Panc1 (cell line): ENCODE measurements at regions not wholly inside any gene's neighbourhood (a gene's known extent, or its start where the extent isn't known, plus 50 kb on each side); places are given as distances from the start of the nearest gene placed in this dataset.

Experiments
- ATAC-seq: fragments of 200-7000 bp; cut with Tn5 transposase; 2 replicates; pipeline ENCODE4 v1.9.1; 2020; ENCODE audit warnings: mild to moderate bottlenecking, moderate library complexity
- BruUV-seq: library from RNA; stranded (reverse); fragments of 400-500 nt; replicated peaks from 2 replicates; lab custom pipeline; 2021; lab: Mats Ljungman, UMichigan
- CTCF ChIA-PET: fragments of 300-600 bp; sonication (Branson Sonifier 250); formaldehyde crosslinking; loops from one replicate; lab custom pipeline; 2022; ENCODE audit warnings: antibody characterized with exemption; lab: Charles Lee
- POLR2A ChIA-PET: fragments of 300-600 bp; sonication (Branson Sonifier 250); formaldehyde crosslinking; loops from one replicate; lab custom pipeline; 2022; ENCODE audit warnings: antibody characterized with exemption; lab: Charles Lee
- DNase-seq: peaks from one replicate; pipeline ENCODE4 v3.0.0-alpha.2; 2010; ENCODE audit warnings: low read depth, low spot score
- H3K27ac ChIP-seq: 2 replicates; pipeline ENCODE4 v1.5.1; 2011; ENCODE audit warnings: mild to moderate bottlenecking, low read length, inconsistent platforms
- H3K27me3 ChIP-seq: fragments of 200-500 bp; sonication (Bioruptor generic); 2 replicates; pipeline ENCODE4 v1.6.0; 2014; ENCODE audit warnings: low read length, inconsistent platforms; ENCODE audit not compliant: control insufficient read depth, insufficient read depth
- H3K36me3 ChIP-seq: fragments of 200-500 bp; sonication (Bioruptor generic); 2 replicates; pipeline ENCODE4 v1.5.1; 2014; ENCODE audit warnings: inconsistent platforms, mild to moderate bottlenecking, low read length, moderate library complexity; ENCODE audit not compliant: control insufficient read depth, insufficient read depth
- H3K4me1 ChIP-seq: 2 replicates; pipeline ENCODE4 v1.5.1; 2011; ENCODE audit warnings: inconsistent platforms, mild to moderate bottlenecking, low read length, moderate library complexity; ENCODE audit not compliant: control insufficient read depth, insufficient read depth
- H3K4me3 ChIP-seq, 2 experiments: 2 replicates each; pipeline ENCODE4 v1.5.1; 2011 to 2012; ENCODE audit warnings: low read depth in 2 of 2, low read length in 2 of 2, mild to moderate bottlenecking in 2 of 2, inconsistent platforms in 1 of 2, moderate library complexity in 1 of 2
- H3K9me3 ChIP-seq: fragments of 200-500 bp; sonication (Bioruptor generic); 2 replicates; pipeline ENCODE4 v1.5.1; 2014; ENCODE audit warnings: low read depth, mild to moderate bottlenecking, inconsistent platforms, low read length, moderate library complexity; ENCODE audit not compliant: control insufficient read depth, insufficient read depth
- CTCF ChIP-seq: fragments of 450-650 bp; IDR thresholded peaks from 2 replicates; pipeline ENCODE4 v1.5.1; 2017; ENCODE audit warnings: mild to moderate bottlenecking
- POLR2AphosphoS5 ChIP-seq: IDR thresholded peaks from 2 replicates; pipeline ENCODE4 v1.6.1; 2012; ENCODE audit warnings: mild to moderate bottlenecking, low read depth, low read length, moderate library complexity
- SIN3A ChIP-seq: IDR thresholded peaks from 2 replicates; pipeline ENCODE4 v1.6.1; 2012; ENCODE audit warnings: low read depth, mild to moderate bottlenecking, low read length, moderate library complexity, borderline replicate concordance; ENCODE audit not compliant: insufficient read depth
- TCF7L2 ChIP-seq: IDR thresholded peaks from 2 replicates; pipeline ENCODE4 v1.6.1; 2011; ENCODE audit warnings: mild to moderate bottlenecking, low read depth, low read length, inconsistent platforms
- in situ Hi-C: cut with HindIII; loops from 2 replicates; pipeline ENCODE4 v1.10.0; 2016; ENCODE audit warnings: low sequenced_read_pairs, low pct_unique_long_range_greater_than_20kb
- intact Hi-C: fragments of 100-400 bp; cut with micrococcal nuclease; formaldehyde crosslinking; loops from one replicate; pipeline ENCODE4 v1.10.0; 2022; ENCODE audit not compliant: unreplicated experiment
- TF ChIP-seq, protein P1 (sequence below), 2 experiments: IDR thresholded peaks; 2 replicates each; pipeline ENCODE4 v1.6.1; 2011 to 2012; ENCODE audit warnings: low read depth in 2 of 2, control low read depth in 1 of 2, low read length in 1 of 2, mild to moderate bottlenecking in 1 of 2, moderate library complexity in 1 of 2; ENCODE audit not compliant: insufficient read depth in 1 of 2

- POLR2A ChIA-PET: no interaction called here
- H3K27me3 ChIP-seq: no peaks in the 10 kb centered on the region
- H3K4me1 ChIP-seq: no peaks in the 10 kb centered on the region
- CTCF ChIA-PET: interaction anchor here (0.6 kb wide), 1 partner anchor 299 kb away, joined by 3 read pairs; no protein-coding TSS in a partner anchor
- H3K4me3 ChIP-seq: no peak overlapping the region
- ATAC-seq (no peak), DNase-seq (no peak)
- no peak overlapping the region for H3K27ac ChIP-seq
- no peaks in the 10 kb centered on the region for H3K9me3 ChIP-seq
- TF ChIP-seq, protein P1, sequence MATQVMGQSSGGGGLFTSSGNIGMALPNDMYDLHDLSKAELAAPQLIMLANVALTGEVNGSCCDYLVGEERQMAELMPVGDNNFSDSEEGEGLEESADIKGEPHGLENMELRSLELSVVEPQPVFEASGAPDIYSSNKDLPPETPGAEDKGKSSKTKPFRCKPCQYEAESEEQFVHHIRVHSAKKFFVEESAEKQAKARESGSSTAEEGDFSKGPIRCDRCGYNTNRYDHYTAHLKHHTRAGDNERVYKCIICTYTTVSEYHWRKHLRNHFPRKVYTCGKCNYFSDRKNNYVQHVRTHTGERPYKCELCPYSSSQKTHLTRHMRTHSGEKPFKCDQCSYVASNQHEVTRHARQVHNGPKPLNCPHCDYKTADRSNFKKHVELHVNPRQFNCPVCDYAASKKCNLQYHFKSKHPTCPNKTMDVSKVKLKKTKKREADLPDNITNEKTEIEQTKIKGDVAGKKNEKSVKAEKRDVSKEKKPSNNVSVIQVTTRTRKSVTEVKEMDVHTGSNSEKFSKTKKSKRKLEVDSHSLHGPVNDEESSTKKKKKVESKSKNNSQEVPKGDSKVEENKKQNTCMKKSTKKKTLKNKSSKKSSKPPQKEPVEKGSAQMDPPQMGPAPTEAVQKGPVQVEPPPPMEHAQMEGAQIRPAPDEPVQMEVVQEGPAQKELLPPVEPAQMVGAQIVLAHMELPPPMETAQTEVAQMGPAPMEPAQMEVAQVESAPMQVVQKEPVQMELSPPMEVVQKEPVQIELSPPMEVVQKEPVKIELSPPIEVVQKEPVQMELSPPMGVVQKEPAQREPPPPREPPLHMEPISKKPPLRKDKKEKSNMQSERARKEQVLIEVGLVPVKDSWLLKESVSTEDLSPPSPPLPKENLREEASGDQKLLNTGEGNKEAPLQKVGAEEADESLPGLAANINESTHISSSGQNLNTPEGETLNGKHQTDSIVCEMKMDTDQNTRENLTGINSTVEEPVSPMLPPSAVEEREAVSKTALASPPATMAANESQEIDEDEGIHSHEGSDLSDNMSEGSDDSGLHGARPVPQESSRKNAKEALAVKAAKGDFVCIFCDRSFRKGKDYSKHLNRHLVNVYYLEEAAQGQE (IDR thresholded peaks at IDR 0.05; ENCODE audit: insufficient read depth in 1 of 2, low read depth in 2 of 2, low read length in 1 of 2): no peak
- TF ChIP-seq SIN3A (no peak), TCF7L2 (no peak), POLR2AphosphoS5 (no peak), CTCF (no peak)
- in situ Hi-C loops: no loop called here
- no peaks in the 10 kb centered on the region for H3K36me3 ChIP-seq
- no TSS peak for BruUV-seq
- intact Hi-C loops: no loop called here
Observed at GRCh38 chr2:8393506-8393905, 288.4 kb upstream of the ID2 start.

GRCh38 chr2:8394131-8394530 is 287.7 kb upstream of the ID2 start:
- ChIA-PET CTCF (no interaction called here), POLR2A (no interaction called here)
- Histone ChIP-seq H3K4me3 (no peak overlapping the region), H3K36me3 (no peaks in the 10 kb centered on the region), H3K4me1 (no peaks in the 10 kb centered on the region), H3K27me3 (no peaks in the 10 kb centered on the region), H3K9me3 (no peaks in the 10 kb centered on the region), H3K27ac (no peak overlapping the region)
- ATAC-seq (no peak), DNase-seq (no peak)
- BruUV-seq: no TSS peak
- intact Hi-C loops: no loop called here
- in situ Hi-C loops: no loop called here
- TF ChIP-seq TCF7L2 (no peak), POLR2AphosphoS5 (no peak), CTCF (no peak), SIN3A (no peak)
- TF ChIP-seq, protein P1 (IDR thresholded peaks at IDR 0.05; ENCODE audit: insufficient read depth in 1 of 2, low read depth in 2 of 2, low read length in 1 of 2): no peak
